Activated naive CD8-positive, alpha-beta T cell treated with anti-CD3 and anti-CD28 coated beads, Interleukin-2, amount 50 U/mL, for 16 hours (primary cell): ENCODE measurements at regions not wholly inside any gene's neighbourhood (a gene's known extent, or its start where the extent isn't known, plus 50 kb on each side); places are given as distances from the start of the nearest gene placed in this dataset.
"Not testable (repeated sequence)": the region's sequence is repeated elsewhere in the genome, so short reads cannot be mapped to it uniquely, and the experiment has no call there.

Source experiments
- DNase-seq: peaks from one replicate; pipeline ENCODE4 v3.0.0-alpha.2; 2020; ENCODE audit warnings: low read depth, low spot score

DNA sequence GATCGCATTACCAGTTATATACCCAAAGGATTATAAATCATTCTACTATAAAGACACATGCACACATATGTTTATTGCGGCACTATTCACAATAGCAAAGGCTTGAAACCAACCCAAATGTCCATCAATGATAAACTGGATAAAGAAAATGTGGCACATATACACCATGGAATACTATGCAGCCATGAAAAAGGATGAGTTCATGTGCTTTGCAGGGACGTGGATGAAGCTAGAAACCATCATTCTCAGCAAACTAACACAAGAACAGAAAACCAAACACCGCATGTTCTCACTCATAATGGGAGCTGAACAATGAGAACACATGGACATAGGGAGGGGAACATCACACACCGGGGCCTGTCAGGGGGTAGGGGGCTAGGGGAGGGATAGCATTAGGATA, 495.8 kb downstream of the AACS start:
- DNase-seq: not testable (repeated sequence)

- no peak for DNase-seq
Measured at GRCh38 chr12:125564753-125565152, 499.5 kb downstream of the AACS start.

DNA sequence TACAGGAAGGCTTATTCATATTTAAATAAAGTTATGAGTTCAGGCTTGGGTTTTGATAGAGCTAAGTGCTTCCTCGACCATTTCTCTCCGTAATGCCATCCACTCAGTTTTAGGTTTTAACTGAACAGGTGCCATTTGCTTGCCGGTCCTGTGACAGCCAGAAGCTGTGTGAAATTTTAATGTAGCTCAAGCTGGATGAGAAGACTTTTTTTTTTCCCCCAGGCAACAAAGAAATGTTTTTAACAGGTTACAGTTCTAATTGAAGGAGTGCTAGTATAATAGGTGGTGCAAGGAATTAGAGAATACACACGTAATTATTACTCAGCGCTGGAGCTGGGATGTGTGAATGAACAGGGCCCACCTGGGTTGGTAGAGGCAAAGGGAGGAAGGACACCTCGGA, 502.3 kb downstream of the AACS start:
- no peak for DNase-seq

- DNase-seq: no peak
Measured at GRCh38 chr12:125568306-125568705, 503.1 kb downstream of the AACS start.

DNA sequence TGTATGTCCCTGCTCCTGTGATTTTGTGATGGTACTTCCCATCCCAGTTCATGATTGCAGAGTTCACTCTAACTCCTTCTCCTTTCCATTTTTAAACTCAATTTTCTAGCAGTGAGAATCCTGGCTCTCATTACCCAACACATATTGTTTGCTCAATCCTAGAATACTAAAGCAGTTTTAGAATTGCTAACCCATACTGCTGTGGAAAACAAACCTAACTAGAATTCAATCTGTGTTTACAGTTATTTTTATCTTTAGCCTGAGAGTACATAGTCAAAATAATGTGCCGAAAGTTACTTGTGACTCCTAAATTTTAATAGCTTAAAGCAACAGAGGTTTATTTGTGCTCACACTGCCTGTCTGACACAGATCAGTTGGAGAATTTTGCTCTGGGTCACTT, 508.0 kb downstream of the AACS start:
- no peak for DNase-seq

DNA sequence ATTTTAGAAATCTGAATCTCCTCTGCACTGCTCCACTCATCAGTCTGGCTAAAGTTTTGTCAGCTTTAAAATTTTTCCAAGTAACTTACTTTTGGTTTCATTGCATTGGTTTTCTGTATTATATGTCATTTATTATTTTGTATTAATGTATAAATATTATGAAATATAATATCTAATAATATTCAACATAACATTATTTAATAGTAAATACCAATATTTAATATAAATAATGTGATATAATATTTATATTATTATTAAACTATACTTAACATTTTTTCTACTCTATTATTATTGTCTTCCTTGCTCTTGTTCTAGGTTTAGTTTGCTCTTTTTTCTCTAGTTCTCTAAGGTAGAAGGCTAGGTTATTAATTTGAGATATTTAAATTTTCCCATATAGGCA, 512.1 kb downstream of the AACS start:
- no peak for DNase-seq

- DNase-seq: no peak
Measured at GRCh38 chr12:125579916-125580315, 514.7 kb downstream of the AACS start.

DNA sequence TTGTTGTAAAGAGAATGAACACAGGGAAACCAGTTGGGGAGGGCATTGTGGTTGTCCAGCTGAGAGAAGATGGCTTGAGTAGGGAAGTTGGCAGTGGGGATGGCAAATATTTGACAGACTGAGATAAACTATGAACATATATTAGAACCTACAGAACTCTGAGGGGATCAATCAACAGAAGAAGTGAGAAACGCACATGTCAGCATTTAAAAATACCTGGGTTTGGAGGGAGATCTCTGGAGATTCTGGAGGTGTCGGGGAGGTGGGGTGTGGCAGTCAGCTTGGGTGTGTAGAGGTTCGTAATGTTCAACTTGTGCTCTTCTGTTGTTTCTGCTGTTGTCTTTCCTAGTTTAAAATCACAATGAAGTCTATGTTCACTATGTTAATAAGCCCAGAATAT, 517.8 kb downstream of the AACS start:
- no peak for DNase-seq

DNA sequence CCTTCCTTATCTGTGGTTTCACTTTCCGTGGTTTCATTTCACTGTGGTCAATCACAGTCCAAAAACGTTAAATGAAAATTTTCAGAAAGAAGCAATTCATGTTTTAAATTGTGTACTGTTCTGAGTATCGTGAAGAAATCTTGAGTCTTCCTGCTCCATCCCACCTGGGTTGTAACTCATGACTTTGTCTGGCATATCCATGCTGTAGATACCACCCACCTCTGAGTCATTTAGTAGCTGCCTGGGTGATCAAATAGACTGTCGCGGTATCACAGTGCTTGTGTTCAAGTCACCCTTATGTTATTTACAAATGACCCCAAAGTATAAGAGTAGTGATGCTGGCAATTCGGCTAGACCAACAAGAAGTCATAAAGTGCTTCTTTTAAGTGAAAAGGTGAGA, 521.2 kb downstream of the AACS start:
- DNase-seq: no peak

DNA sequence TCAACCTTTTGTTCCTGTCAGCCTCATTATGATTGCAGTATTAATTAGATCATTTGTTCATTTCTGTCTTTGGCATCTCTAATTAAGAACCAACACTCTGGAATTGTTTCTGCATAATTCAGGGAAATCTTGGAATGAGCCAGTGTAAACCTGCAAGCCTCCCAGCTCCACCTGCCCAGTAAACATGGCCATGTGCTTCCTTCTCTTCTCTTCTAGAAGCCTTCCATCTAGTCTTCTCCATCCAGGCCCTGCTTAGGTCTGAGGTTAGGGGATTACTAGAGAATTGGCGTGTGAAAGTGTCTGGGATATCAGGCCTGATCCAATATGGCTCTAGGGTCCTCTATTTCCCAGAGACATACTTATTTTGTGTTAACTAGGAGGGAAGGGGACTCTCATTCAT, 528.0 kb downstream of the AACS start:
- DNase-seq: no peak

DNA sequence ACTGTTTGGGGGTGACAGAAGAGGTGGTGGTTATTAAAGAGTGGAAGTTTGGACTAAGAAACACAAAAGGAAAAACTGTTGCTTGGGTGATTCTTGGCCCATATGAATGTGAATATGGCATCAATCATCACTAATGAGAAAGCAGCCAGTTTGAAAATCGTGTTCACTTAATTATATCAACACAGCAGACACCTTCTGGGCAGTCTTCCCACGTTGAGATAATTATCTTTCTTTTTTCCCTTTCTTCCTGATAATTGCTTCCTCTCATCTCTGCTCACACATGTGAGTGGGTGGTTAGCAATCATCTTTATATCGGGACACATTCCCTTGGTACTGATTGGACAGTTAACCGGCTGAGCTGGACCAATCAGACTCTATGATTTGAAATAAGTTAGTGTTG, 539.7 kb downstream of the AACS start:
- no peak for DNase-seq

GRCh38 chr12:125606312-125606711, 541.1 kb downstream of the AACS start:
- no peak for DNase-seq

GRCh38 chr12:125610292-125610691, 545.1 kb downstream of the AACS start:
- DNase-seq: no peak

DNA sequence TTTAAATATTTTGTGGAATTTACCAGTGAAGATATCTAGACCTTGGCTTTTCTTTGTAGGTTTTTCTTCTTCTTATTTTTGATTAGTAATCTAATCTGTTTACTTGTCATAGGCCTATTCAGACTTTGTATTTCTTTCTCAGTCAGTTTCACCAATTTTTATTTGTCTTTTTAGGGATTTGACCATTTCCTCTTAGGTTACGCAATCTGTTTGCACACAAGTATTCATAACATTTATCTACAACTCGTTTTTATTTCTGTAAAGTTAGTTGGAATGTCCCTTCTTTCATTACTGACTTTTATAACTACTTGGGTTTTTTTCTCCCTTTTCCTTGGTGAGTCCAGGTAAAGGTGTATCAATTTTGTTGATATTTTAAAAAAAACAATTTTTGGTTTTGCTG, 545.7 kb downstream of the AACS start:
- no peak for DNase-seq

- DNase-seq: no peak
Measured at GRCh38 chr12:125614058-125614457, 548.8 kb downstream of the AACS start.

DNA sequence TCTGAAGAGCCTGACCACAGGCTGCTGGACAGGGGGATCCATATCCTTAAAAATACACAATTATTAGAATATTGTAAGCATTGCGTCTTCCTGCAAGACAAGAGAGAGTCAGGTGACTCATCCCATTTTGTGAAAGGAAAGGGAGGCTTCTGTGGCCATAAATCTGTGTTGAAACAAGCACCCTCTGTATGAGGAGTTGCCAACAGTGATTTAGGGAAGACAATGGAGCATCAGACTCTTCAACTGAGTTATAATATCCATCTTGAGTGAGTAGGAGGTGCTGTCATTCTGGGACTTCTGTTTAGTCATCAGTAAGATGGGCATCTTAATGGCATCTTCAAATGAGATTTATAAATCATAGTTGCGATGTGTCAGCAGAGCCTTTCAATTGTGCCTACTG, 554.5 kb downstream of the AACS start:
- no peak for DNase-seq

GRCh38 chr12:125633686-125634085, 568.5 kb downstream of the AACS start:
- DNase-seq: no peak

GRCh38 chr12:125634813-125635212, 569.6 kb downstream of the AACS start:
- no peak for DNase-seq

- no peak for DNase-seq
Measured at GRCh38 chr12:125639826-125640225, 574.6 kb downstream of the AACS start.

GRCh38 chr12:125643055-125643454, 577.8 kb downstream of the AACS start:
- no peak for DNase-seq

- DNase-seq: no peak
Measured at GRCh38 chr12:125645724-125646123, 580.5 kb downstream of the AACS start.

DNA sequence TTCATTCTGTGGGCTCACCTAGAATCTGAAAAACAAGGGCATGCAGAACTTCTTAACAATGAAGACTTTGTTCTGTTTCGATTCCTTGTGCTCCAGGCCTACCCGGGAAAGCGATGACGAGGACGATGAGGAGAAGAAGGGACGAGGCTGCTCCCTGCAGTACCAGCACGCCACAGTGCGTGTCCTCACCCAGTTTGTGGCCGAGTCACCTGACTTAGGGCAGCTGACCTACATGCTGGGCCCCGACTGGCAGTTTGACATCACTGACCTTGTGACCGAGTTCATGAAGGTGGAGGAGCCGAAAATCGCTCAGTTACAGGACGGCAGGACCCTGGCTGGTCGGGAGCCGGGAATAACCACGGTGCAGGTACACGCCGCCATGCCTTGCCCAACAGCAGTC, 585.4 kb downstream of the AACS start:
- no peak for DNase-seq

GRCh38 chr12:125651625-125652024, 586.4 kb downstream of the AACS start:
- DNase-seq: no peak

- no peak for DNase-seq
Measured at GRCh38 chr12:125652681-125653080, 587.4 kb downstream of the AACS start.

DNA sequence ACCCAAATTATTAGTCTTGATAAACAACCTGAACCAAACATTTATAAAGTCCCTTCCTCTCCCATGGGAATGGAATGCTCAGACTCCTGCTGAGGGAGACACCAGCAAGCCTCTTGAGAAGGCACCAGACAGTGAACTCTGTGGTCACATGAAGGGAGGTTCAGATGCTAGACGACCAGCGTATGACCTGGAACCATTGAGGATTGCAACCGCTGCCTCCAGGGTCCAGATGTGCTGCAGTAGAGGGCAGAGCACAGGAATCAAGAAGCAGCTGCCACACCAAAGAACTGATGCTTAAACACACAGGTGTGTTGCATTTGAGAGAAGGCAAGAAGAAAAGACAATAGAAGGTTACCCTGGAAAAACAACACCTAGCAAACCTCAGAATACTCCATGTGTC, 592.4 kb downstream of the AACS start:
- DNase-seq: no peak
